Neural crest cell (in vitro differentiated cells): ENCODE measurements at regions not wholly inside any gene's neighbourhood (a gene's known extent, or its start where the extent isn't known, plus 50 kb on each side); places are given as distances from the start of the nearest gene placed in this dataset.

ENCODE experiments used
- DNase-seq: peaks from one replicate; pipeline ENCODE4 v3.0.0; 2021; ENCODE audit warnings: low read depth, mixed read lengths, low spot score
- H3K27ac Mint-ChIP-seq: one replicate; pipeline ENCODE4 v1.8.0; 2021; ENCODE audit warnings: mild to moderate bottlenecking, mixed read lengths; ENCODE audit not compliant: unreplicated experiment
- H3K27me3 Mint-ChIP-seq: 2 replicates; pipeline ENCODE4 v1.8.0; 2021; ENCODE audit warnings: low read depth, mild to moderate bottlenecking, mixed read lengths
- H3K36me3 Mint-ChIP-seq: 2 replicates; pipeline ENCODE4 v1.8.0; 2021; ENCODE audit warnings: low read depth, mild to moderate bottlenecking, mixed read lengths
- H3K4me1 Mint-ChIP-seq: 2 replicates; pipeline ENCODE4 v1.8.0; 2021; ENCODE audit warnings: mixed read lengths
- H3K4me3 Mint-ChIP-seq: one replicate; pipeline ENCODE4 v1.8.0; 2021; ENCODE audit warnings: mild to moderate bottlenecking, mixed read lengths
- H3K9me3 Mint-ChIP-seq: 2 replicates; pipeline ENCODE4 v1.8.0; 2021; ENCODE audit warnings: mixed read lengths
- TF ChIP-seq, protein P1 (sequence below): fragments of 200-600 bp; sonication (generic); conservative IDR thresholded peaks from 2 replicates; pipeline ENCODE4 v1.5.0; 2021; ENCODE audit warnings: antibody characterized with exemption, mild to moderate bottlenecking

DNA sequence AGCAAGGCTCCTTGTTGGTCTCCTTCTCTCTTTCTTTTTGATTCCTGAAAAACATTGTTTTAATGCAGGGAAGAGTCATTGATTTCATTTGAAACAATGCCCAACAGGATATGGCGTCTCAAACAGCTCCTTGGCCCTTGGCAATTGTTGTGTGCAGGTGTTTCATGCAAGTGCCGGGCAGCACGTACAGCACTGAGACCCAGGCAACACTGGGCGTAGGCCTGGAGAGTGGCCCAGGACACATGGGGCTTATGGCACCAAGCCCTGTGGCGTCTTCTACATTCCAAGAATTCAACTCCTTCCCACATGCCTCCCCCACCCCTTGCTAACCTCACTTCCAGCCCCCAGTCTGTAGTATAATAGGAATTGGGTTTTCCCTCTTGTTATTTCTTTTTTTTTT is 230.4 kb downstream of the SPTSSA start:
- Mint-ChIP-seq H3K4me1 (peaks cover 4% of the 10 kb centered on the region), H3K36me3 (no peaks in the 10 kb centered on the region), H3K9me3 (no peaks in the 10 kb centered on the region), H3K4me3 (no peak overlapping the region), H3K27me3 (peaks cover 3% of the 10 kb centered on the region), H3K27ac (no peak overlapping the region)
- TF ChIP-seq, protein P1, sequence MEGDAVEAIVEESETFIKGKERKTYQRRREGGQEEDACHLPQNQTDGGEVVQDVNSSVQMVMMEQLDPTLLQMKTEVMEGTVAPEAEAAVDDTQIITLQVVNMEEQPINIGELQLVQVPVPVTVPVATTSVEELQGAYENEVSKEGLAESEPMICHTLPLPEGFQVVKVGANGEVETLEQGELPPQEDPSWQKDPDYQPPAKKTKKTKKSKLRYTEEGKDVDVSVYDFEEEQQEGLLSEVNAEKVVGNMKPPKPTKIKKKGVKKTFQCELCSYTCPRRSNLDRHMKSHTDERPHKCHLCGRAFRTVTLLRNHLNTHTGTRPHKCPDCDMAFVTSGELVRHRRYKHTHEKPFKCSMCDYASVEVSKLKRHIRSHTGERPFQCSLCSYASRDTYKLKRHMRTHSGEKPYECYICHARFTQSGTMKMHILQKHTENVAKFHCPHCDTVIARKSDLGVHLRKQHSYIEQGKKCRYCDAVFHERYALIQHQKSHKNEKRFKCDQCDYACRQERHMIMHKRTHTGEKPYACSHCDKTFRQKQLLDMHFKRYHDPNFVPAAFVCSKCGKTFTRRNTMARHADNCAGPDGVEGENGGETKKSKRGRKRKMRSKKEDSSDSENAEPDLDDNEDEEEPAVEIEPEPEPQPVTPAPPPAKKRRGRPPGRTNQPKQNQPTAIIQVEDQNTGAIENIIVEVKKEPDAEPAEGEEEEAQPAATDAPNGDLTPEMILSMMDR, result no peak
- no peak for DNase-seq

DNA sequence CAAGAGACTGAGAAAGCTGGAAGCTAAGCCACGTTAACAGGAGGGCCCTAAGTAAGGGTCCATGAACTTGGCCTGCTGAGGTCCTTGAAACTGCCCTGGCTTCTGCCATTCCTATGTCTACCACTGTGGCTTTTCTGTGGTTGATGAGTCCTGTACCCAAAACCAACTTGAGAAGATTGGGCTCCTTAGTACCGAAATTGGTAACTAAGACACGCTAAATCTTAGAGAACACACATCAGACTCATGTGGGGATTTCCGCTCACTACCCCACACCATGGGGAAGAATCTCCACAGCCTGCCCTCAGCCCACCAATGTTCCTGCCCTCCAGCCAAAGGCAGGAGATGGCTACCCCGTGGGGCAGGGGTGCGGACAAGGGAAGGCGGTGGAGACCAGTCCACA is 232.9 kb downstream of the SPTSSA start:
- H3K9me3 Mint-ChIP-seq, result no peaks in the 10 kb centered on the region
- H3K36me3 Mint-ChIP-seq, result no peaks in the 10 kb centered on the region
- TF ChIP-seq, protein P1, result no peak
- no peak overlapping the region for H3K4me3 Mint-ChIP-seq
- peaks cover 3% of the 10 kb centered on the region for H3K27me3 Mint-ChIP-seq
- no peak for DNase-seq
- peaks cover 4% of the 10 kb centered on the region for H3K4me1 Mint-ChIP-seq
- H3K27ac Mint-ChIP-seq, result no peak overlapping the region

DNA sequence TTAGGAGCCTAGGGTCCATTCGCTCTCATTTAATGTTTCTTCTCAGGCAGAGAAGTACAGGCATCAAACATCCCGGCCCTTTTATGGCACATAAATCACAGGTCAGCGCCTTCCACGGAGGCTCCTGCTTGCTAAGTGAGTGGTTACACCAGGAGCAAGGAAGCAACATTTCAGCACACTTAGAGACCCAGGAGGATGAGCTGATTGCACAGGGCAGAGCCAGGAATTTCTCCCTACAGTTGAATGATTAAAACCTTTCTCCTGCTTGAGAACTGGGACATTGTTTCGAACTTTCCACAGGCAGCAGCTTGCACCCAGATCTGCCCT is 233.4 kb downstream of the SPTSSA start:
- H3K9me3 Mint-ChIP-seq, result no peaks in the 10 kb centered on the region

DNA sequence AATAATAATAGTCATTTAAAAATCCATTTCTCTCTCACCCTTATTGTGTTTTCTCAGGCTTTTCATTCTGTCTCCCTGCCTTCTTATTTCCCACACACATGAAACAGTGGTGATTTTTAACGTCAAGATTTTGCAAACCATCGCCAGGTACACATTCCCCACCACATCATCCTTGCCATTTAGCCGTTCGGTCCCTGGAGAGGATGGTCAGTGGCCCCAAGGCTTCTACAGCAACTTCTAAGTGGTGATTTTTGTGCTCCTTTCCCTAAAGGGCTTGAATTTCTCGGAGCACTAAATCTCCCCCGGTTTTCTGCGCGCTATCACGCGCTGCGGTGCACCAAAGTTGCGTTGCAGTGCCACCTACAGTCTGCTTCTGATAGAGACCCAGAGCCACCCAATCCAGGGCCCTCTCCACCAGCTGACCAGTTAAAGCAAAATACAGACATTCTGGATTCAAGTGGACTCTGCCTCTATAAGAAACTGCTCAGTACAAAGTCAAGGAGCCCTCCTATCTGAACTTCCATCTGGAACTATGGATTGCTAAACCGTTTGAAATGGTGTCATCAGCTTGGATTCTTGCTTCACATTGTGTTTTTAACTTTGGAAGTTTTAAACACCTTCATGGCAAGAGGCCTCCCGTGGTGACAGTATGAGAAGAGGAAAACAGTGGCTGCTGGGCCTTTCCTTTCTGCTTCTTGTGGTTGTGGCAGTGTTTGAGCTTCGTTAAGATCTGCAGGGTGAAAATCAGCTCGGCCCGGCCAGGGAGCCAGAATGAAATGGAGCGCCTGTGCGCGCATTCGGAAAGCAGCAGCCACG is 234.0 kb downstream of the SPTSSA start:
- H3K27ac Mint-ChIP-seq, result no peak overlapping the region
- TF ChIP-seq, protein P1, result peak; percentile 91
- H3K4me1 Mint-ChIP-seq, result peaks cover 12% of the 10 kb centered on the region
- no peaks in the 10 kb centered on the region for H3K9me3 Mint-ChIP-seq
- H3K36me3 Mint-ChIP-seq, result no peaks in the 10 kb centered on the region
- peaks cover 3% of the 10 kb centered on the region for H3K27me3 Mint-ChIP-seq
- DNase-seq, result peak; percentile 74
- H3K4me3 Mint-ChIP-seq, result no peak overlapping the region

More for the DNA sequence above, 233.4 kb downstream of the SPTSSA start:
- Mint-ChIP-seq H3K4me3 (no peak overlapping the region), H3K27me3 (peaks cover 3% of the 10 kb centered on the region), H3K36me3 (no peaks in the 10 kb centered on the region), H3K4me1 (peaks cover 8% of the 10 kb centered on the region), H3K27ac (no peak overlapping the region)
- TF ChIP-seq, protein P1, result no peak
- no peak for DNase-seq

DNA sequence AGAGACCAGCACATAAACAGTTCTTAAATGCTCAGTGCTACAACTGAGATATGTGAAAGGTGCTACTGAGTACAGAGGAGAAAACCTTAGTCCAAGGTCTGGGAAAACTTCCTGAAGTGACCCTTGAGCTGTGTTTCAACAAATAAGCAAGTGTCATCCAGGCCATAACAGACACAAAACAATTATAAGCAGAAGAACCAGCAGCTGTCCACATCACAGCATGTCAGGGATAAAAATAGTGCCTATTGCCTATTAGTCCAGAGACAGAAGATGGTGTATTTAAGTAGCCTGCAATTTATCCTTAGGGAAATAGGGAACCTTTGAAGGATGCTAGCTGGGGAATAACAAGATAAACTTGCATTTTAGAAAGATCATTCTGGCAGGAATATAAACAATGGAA is 237.8 kb downstream of the SPTSSA start:
- H3K4me3 Mint-ChIP-seq, result no peak overlapping the region
- H3K9me3 Mint-ChIP-seq, result no peaks in the 10 kb centered on the region
- DNase-seq, result no peak
- H3K27me3 Mint-ChIP-seq, result peaks cover 3% of the 10 kb centered on the region
- no peaks in the 10 kb centered on the region for H3K36me3 Mint-ChIP-seq
- TF ChIP-seq, protein P1, result no peak
- no peak overlapping the region for H3K27ac Mint-ChIP-seq
- peaks cover 21% of the 10 kb centered on the region for H3K4me1 Mint-ChIP-seq
